HG03432 (cell line): ENCODE measurements at regions not wholly inside any gene's neighbourhood (a gene's known extent, or its start where the extent isn't known, plus 50 kb on each side); places are given as distances from the start of the nearest gene placed in this dataset.
A peak's percentile ranks its signal among the peaks of the same experiment; 100 is the strongest.

ENCODE experiments used
- ATAC-seq: cut with Tn5 transposase; IDR thresholded peaks from one replicate; pipeline ENCODE4 v1.9.1; 2021; ENCODE audit warnings: mild to moderate bottlenecking, moderate library complexity; ENCODE audit not compliant: unreplicated experiment

DNA sequence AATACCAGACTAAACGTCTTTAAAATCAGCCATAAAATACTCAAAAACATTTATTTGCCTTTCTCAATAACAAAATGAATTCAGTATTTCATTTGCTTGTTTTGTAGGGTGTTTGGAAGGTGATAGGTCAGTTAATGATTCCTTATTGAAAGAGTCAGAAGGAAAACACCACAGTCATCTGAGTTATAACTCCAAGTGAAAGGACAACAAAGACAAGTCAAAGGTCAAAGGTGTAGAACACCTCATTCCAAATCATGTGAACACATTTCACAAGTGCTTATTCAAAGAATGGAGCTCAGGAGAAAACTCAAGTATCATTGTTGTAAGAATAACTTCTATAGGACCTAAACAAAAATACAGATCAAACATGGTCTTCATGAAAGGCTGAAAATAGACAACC lies 318.6 kb upstream of the PHF14 start:
- no peak for ATAC-seq

DNA sequence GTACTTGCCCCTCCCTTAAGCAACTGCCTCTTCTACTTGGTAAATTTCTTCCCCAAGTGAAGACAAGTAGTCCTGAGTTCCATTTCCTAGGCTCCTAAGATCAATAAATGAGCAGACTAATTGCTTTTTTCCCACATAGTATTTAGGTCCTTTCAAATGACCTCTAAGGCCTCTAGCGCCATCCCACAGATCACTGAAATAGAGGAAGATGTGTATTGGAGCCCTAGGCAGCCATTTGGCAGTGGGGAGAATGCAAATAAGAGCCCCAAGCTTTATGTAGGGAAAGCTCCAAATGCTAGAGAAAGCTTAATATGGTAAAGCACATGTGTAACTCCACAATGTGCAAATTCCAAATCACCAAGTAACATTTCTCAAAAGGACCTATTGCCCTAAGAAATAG lies 316.5 kb upstream of the PHF14 start:
- ATAC-seq = no peak

DNA sequence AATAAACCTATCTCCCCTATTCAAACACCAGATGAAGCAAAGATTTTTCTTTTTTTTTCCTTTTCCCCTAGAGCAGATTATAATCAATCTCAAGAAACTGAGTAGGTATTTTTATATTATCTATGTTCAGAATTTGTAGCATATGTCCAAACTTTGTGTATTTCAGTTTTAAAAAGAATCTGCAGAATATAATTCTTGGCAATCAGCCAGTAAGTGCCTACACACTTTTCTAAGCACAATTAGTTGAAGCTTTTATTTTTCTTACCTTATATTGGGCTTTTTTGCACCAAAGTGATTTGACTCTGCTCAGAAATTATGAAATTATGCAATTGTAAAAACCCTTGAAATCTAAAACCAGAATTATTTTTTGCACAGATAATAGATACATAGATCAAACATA lies 315.8 kb upstream of the PHF14 start:
- ATAC-seq = no peak

DNA sequence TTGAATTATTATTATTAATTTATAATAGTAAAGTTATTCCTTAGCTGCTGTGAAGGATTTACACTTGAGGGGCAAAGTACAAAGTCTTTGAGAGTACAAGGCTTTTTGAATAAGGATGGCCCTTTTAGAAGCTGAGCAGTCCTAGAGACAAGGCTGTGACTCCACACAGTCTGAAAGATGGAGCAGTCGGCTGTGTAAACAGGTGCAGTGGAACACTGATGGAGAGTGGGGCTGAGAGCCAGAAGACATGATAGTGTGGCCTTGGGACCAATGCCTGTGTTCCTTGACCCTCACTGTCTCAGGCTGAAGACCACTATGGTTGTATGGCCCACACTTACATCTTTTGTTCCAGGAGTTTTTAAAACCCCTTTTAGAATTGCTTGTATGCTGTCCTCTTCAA lies 311.2 kb upstream of the PHF14 start:
- no peak for ATAC-seq

DNA sequence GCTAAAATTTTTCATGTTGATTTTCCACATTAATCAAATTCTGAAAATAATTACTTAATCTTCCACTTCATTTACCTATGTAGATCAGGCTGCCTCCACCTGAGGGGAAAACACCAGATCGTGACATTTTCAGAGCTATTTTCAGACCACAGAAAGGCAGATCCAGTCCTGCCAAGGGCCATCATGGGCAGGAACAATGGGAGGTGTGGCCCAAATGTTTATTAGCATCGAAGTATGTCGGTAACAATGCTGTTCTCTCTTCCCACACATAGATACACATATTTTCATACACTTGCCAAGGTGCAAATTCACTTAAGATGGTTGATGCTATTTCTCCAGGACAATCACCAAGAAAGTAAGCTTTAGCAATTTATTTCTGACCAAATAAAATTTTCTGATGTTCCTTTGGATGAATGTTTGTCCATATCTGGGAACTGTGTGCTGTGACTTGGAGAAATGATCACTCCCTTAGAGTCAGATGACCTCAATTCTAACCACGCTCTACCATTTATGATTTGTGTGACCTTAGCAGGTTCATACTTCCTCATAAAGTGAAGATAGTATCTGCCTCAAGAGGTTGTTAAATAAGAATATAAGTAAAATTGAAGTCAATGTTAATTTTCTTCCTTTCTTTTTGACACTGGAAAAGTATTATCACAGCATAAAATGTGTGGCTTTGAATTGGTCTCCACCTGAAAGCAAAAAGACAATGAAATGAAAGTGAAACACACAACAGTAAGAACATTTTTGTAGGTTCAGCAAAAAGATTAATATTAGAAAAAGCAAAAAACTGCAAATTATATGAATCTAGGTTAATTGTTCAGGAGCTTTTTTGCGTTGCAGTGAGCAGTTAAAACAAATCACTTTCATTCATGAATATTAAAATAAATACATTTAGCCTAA lies 310.4 kb upstream of the PHF14 start:
- peak; percentile 60 for ATAC-seq

DNA sequence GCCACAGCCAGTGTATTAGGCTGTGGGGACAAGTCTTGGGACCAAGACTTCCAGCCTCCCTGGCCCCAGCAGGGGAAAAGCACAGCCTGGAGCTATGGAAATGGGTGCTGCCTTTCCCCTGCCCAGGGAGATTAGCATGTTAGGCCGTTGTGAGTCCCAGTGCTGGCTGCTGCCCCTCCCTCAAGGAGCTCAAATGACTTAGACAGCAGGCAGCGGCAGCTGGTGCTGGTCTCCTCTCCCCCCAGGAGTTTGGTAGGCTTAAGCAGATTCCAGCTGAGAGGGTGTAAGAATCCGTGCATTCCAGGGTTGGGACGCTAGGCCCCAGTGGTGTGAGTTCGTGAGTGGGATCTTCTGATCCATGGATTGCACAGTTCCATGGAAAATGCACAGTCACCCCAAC lies 301.5 kb upstream of the PHF14 start:
- no peak for ATAC-seq

DNA sequence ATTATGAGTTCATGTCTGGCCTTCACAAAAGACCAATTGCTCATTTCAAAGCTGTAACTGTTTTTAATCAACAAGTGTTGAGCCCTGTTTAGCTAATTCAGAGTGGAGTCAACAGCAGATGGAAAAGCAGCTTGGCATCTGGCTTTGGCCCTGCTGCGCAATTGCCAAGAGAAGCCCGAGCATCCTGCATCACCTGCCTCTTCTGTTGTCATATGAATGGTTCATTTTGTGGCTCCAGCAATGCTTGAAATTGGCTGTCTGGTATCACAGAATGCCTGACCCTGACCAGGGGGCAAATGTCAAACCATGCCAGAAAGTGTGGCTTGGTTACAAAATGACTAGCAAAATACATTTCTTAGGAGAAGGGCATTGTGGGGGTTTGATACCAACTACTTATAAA lies 296.5 kb upstream of the PHF14 start:
- ATAC-seq = no peak

DNA sequence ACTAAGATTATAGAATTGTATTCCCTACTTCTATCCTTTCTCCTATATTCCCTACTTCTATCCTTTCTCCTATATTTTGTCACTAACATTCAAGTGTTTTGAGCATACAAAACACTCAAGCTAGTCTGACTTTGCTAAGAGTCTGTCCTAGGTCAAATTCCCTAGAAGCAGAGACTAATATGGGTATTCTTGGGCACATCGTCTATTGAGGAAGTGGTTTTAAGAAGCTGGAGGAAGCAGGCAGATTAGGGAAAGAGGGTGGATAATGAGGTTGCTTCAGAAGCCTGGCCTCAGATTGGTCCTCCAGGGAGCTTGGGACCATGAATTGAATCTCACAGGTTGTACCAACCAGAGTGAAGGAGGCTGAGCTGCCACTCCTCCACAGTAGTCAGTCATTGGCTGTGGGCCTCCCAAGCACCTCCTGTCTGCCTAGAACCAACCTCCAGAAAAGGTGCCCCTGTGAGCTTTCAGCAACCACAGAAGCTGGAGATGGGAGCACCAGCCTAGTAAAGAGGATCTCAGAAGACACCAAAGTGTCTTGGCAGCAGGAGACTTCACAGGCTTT lies 295.9 kb upstream of the PHF14 start:
- no peak for ATAC-seq

DNA sequence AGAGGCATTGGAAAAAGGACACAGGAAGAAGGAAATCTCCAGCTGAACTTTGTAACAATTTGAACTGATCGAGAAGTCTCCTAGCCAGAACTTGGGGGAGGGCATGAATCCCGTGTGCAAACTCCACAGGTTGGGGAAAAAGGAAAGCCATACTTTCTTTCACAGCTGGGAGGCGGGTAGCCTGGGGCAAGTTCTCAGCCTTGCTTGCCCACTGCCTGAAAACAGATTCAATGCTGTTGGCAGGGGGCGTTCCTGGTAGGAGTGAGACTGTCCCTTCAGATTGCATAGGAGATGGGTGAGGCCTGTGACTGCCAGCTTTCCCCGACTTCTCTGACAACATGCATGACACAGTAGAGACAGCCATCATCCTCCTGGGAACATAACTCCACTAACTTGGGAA lies 289.1 kb upstream of the PHF14 start:
- ATAC-seq = no peak

DNA sequence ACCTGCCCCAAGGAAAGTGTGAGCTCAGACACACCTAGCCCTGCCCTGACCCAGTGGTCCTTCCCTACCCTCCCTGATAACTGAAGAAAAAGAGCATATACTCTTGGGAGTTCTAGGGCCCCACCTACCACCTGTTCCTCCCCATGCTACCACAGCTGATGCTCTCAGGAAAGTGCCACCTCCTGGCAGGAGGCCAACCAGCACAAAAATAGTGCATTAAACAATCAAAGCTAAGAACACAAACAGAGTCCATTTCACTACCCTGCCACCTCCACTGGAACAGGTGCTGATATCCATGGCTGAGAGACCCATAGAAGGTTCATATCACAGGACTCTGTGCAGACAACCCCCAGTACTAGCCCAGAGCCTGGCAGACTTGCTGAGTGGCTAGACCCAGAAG lies 288.6 kb upstream of the PHF14 start:
- ATAC-seq = no peak

DNA sequence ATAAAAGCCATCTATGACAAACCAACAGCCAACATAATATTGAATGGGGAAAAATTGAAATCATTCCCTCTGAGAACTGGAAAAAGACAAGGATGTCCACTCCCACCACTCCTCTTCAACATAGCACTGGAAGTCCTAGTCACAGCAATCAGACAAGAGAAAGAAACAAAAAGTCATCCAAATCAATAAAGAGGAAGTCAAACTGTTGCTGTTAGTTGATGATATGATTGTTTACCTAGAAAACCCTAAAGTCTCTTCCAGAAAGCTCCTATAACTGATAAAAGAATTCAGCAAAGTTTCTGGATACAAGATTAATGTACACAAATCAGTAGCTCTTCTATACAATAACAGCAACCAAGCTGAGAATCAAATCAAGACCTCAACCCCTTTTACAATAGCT lies 285.1 kb upstream of the PHF14 start:
- ATAC-seq = no peak

DNA sequence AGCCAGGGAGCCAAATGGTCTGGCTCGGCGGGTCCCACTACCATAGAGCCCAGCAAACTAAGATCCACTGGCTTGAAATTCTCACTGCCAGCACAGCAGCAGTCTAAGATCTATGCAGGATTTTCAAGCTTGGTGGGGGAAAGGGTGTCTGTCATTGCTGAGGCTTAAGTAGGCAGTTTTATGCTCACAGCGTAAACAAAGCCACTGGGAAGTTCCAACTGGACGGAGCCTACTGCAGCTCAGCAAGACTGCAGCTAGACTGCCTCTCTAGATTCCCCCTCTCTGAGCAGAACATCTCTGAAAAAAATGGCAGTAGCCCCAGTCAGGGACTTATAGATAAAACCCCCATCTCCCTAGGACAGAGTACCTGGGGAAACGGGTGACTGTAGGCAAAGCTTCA lies 277.6 kb upstream of the PHF14 start:
- ATAC-seq = no peak

DNA sequence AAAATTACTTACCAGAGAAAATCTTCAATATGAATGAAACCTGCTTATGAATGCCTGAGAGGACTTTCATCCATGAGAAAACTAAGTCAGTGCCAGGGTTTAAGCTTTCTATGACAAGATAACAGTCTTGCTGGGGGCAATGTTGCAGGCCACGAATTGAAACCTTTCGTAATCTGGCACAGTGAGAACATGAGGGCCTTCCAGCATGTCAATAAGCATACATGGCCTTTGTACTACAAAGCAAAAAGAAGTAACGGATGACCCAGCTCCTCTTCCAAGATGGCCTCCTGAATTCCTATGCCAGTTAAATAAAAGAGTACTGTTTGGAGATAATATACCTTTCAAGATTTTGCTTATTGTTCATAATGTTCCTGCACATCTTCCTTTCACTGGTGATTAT lies 270.6 kb upstream of the PHF14 start:
- ATAC-seq = no peak

DNA sequence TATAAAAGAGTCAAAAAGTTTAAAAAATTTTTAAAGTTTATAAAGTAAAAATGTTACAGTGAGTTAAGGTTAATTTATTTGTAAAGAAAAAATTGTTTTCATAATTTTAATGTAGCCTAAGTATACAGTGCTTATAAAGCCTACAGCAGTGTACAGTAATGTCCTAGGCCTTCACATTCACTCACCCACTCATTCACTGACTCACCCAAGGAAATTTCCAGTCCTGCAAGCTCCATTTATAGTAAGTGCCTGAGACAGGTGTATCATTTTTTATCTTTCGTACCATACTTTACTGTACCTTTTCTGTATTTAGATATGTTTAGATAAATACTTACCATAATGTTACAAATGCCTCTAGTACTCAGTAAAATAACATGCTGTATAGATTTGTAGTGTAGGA lies 269.7 kb upstream of the PHF14 start:
- no peak for ATAC-seq

DNA sequence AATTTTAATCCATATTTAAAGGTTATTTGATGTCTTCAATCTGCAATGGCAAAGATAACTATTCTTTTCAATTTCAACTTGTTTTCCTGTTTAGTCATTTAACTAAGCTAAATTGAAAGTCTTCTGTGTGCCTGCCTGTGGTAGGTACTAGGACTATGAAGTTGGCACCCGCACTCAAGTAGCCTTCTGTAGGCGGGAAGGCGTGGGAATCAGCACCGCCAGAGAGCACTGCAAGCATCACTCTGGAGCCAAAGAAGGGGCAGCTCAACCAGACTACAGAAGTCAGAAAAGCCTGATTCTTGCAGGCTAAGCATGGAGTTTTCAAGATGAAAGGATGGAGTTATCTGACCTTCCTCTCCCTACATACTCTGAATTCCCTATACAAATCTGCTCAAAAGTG lies 269.0 kb upstream of the PHF14 start:
- ATAC-seq = no peak

DNA sequence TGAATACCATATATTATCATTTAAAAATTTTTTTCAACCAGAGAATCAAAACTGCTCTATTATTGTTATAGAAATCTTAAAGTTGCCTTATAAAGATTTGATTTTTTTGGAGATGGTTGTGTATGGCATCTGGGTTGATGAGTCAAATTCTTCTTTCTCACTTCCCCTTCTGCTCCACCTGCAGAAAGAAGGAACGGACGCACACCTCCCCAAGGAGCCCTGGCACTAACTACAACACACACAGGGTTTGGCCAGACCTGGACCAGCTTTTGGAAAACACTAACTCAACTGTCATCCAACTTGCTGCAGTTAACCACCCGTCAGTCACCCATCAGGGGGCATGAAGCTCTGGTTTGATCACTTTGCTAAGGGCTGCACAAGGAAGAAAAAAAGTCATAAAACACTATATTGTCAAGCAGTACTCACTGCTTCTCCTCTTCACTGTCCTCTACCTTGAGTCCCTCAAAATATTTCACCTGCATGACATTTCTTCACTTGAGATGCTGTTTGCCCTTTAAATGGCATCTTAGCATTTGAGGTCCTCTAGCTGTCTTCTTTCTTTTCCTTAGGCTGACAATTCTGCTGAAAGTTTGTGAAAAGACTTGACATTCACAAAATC lies 266.7 kb upstream of the PHF14 start:
- ATAC-seq = peak; percentile 100

DNA sequence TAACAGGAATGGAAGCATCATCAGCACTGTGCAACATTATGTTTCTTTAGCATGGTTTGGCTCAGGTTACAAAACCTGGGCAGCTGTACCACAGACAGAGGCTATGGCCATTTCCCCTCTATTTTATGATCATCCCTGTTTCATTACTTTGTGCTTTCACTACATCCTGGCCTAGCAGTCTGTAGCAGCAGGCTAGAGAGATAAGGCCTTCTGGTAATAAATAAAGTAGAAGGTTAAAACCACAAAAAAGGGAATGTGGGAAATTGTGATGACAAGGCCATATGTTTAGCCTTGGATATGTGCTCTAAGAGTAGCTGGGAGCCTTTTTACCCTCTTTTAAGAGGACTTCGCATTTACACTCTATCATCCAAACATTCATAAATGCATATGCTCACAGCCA lies 266.2 kb upstream of the PHF14 start:
- ATAC-seq = peak; percentile 27

DNA sequence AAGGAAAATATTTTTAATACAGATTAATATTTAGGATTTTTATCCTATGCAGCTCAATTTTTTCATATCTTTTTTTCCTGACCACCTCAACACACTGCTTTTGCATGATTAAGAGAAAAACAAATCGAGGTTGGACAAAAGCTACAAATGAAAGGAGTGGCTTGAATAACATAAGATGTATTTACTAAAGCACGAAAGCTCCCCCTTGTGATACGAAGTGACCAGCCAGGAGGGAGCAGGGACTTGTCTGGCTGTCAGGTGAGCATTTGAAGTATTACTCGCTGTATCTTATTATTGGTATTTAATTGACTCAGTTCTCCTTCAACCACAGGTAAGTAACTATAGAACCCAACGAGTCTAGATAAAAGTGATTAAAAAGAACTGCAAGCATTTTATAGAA lies 265.2 kb upstream of the PHF14 start:
- ATAC-seq = no peak

DNA sequence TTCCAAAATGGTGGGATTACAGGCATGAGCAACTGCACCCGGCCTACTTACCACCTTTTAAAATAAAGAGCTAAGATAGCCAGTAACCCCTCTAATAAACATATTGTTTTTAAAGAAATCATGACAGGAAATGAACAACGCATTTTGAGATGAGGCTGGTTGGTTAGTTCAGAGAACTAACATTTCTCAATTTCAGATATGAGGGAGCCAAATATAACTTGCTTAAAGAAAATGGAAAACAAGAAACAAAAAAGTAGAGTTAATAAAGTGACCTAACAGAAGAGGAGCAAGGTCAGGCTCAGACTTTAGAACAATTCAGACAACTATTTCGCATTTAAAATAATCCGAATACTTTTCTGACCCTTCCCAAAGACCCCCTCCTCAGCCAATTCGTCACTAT lies 254.9 kb upstream of the PHF14 start:
- no peak for ATAC-seq

DNA sequence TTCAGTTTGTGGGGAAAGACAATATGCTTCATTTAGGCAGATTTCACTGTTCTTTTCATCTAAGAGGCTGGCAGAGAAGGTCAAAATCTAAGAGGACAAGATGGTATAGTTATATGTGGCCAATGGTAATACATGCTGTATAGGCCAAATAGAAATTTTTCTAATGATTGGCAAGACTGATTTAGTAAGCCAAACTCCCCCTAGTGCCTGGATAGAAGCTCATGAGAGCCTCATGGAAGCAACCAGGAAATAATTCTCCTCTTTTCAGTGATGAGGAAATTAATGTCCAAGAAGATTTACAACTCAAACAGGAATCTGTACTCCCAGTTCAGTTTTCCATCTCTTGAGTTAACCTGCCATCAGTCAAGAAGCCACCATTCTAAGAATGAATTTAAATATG lies 253.6 kb upstream of the PHF14 start:
- no peak for ATAC-seq

DNA sequence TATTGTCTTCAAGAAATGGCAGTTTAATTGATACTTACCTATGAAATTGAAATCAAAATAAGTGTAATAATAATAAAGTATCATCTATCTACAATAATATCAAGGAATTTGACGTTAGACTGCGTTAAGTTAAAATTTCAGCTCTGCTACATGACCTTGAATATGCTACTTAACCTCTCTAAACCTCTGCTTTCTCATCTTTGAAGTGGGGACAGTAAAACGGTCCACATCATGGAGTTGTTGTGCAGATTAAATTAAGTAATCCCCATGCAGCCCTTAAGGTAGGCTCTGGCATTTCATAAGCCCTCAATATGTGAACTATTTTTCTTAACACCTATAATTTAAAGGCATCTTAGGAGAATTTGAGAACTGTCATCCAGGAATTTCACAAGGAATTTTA lies 252.4 kb upstream of the PHF14 start:
- no peak for ATAC-seq

DNA sequence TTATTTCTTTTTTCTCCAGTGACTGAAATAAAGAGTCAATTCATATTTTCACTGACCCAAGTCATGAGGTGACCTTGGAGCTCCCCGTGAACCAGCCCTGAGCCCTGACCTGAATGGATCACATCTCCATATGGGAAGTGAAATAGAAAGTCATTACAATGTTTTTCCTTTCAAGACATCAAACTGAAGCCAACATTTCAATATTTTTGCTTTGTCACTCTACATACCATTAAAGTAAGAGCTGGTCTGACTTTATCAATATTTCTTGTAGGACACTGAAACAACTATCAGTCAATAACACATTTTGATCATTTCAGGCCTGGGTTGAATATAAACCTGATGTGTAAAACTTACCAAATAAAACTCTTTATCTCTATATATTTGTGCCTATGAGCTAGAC lies 249.8 kb upstream of the PHF14 start:
- no peak for ATAC-seq
